OCI-LY1 (cell line): ENCODE measurements at regions not wholly inside any gene's neighbourhood (a gene's known extent, or its start where the extent isn't known, plus 50 kb on each side); places are given as distances from the start of the nearest gene placed in this dataset.

Experiments used
- EZH2 ChIP-seq: fragments of 200-600 bp; sonication (generic), shearing (Covaris generic); IDR thresholded peaks from 2 replicates; pipeline ENCODE4 v1.8.0; 2017; ENCODE audit warnings: borderline replicate concordance, mixed run types, mild to moderate bottlenecking, antibody characterized with exemption, low read length, moderate library complexity, mixed read lengths
- TF ChIP-seq, protein P1 (sequence below): fragments of 200-600 bp; sonication (generic), shearing (Covaris generic); IDR thresholded peaks from 2 replicates; pipeline ENCODE4 v1.5.1; 2017; ENCODE audit warnings: mild to moderate bottlenecking, antibody characterized with exemption, low read length, moderate library complexity, mixed read lengths

DNA sequence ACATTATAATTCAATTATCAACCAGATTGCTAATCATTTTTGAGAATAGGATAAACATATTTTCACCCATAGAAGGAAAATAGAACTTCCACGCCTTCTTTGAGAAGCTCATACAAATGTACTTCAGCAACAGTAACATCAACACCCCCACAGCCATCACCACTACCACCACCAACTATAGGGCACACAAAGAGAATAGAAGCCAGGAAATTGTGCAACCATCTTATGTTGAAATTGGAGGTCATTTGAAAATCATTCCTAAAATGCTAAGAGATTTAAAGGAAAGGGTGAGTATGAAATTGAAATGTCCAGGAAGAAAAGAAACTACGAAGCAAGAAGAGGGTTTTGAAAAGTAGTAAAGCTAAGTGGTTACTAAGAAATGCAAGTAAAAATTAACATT, 563.4 kb downstream of the ZNF804A start:
- TF ChIP-seq, protein P1, sequence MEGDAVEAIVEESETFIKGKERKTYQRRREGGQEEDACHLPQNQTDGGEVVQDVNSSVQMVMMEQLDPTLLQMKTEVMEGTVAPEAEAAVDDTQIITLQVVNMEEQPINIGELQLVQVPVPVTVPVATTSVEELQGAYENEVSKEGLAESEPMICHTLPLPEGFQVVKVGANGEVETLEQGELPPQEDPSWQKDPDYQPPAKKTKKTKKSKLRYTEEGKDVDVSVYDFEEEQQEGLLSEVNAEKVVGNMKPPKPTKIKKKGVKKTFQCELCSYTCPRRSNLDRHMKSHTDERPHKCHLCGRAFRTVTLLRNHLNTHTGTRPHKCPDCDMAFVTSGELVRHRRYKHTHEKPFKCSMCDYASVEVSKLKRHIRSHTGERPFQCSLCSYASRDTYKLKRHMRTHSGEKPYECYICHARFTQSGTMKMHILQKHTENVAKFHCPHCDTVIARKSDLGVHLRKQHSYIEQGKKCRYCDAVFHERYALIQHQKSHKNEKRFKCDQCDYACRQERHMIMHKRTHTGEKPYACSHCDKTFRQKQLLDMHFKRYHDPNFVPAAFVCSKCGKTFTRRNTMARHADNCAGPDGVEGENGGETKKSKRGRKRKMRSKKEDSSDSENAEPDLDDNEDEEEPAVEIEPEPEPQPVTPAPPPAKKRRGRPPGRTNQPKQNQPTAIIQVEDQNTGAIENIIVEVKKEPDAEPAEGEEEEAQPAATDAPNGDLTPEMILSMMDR, result no peak
- no peak for TF ChIP-seq EZH2
